ENCODE measurements at regions not wholly inside any gene's neighbourhood (a gene's known extent, or its start where the extent isn't known, plus 50 kb on each side); places are given as distances from the start of the nearest gene placed in this dataset.

DNA sequence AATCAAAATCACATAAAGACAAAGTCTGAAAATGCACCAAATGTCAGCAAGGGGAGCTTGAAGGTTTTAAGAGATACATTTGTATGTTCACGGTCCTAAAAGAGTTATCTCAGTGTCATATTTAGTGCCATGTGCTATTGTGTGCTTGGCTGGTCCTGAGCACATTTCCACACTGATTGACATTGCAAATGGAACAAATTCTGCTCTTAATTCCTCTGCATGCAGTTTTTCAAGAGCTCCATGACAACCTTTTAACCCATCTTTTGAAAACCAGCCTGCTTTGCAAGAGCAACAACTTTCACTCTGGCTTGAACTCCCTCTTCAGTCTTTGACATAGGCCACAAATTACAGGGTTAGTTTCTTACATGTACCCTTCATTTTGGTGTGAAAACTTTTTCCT, 175.4 kb upstream of the ACTBL2 start:
- ChIA-PET POLR2A (ENCODE audit: unreplicated experiment) (no interaction called here), CTCF (no interaction called here)
- Histone ChIP-seq H3K36me3 (ENCODE audit: low read depth, low read length) (no peaks in the 10 kb centered on the region), H3K27ac (ENCODE audit: low read length) (no peak overlapping the region), H3F3A (ENCODE audit: low read length, unreplicated experiment) (no peaks in the 10 kb centered on the region), H3K27me3 (ENCODE audit: low read length) (no peaks in the 10 kb centered on the region), H2AFZ (ENCODE audit: low read length) (no peak overlapping the region), H4K20me1 (ENCODE audit: low read length) (no peaks in the 10 kb centered on the region), H3K4me3 (ENCODE audit: low read length) (no peak overlapping the region), H3K9me2 (replicated peaks; ENCODE audit: low read length) (no peaks in the 10 kb centered on the region), H3K79me2 (ENCODE audit: low read length) (no peaks in the 10 kb centered on the region), H3K4me2 (ENCODE audit: low read length) (no peak overlapping the region), H3K9ac (ENCODE audit: low read length) (no peak overlapping the region), H3K4me1 (ENCODE audit: insufficient read depth, low read length) (no peaks in the 10 kb centered on the region), H3K9me3 (ENCODE audit: low read length) (no peaks in the 10 kb centered on the region)
- BruUV-seq (replicated peaks), result no TSS peak
- ATAC-seq (no peak), DNase-seq (no peak)
- intact Hi-C loops (cut with micrococcal nuclease), result no loop called here
- no peak for TF ChIP-seq EZH2 (IDR thresholded peaks at IDR 0.05; ENCODE audit: low read length, unreplicated experiment)
- TF ChIP-seq, protein P1, sequence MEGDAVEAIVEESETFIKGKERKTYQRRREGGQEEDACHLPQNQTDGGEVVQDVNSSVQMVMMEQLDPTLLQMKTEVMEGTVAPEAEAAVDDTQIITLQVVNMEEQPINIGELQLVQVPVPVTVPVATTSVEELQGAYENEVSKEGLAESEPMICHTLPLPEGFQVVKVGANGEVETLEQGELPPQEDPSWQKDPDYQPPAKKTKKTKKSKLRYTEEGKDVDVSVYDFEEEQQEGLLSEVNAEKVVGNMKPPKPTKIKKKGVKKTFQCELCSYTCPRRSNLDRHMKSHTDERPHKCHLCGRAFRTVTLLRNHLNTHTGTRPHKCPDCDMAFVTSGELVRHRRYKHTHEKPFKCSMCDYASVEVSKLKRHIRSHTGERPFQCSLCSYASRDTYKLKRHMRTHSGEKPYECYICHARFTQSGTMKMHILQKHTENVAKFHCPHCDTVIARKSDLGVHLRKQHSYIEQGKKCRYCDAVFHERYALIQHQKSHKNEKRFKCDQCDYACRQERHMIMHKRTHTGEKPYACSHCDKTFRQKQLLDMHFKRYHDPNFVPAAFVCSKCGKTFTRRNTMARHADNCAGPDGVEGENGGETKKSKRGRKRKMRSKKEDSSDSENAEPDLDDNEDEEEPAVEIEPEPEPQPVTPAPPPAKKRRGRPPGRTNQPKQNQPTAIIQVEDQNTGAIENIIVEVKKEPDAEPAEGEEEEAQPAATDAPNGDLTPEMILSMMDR (conservative IDR thresholded peaks at IDR 0.05; ENCODE audit: low read depth, low read length), result no peak
- no peak for TF ChIP-seq EZH2phosphoT487 (IDR thresholded peaks at IDR 0.05; ENCODE audit: borderline replicate concordance, low read length)

DNA sequence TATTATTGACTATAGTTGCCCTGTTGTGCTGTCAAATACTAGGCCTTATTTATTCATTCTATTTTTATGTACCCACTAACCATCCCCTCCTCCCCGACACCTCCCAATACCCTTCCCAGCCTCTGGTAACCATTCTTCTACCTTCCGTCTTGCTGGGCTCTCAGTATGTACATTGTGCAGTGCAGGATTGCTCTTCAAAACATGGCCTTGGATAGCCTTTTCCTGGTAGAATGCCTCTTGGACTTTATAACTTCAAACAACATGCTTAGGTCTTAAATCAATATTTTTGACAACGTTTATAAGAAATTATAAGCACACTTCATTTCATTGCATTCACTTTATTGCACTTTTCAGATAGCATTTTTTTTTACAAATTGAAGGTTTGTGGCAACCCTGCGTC, 172.6 kb upstream of the ACTBL2 start:
- Histone ChIP-seq H3K27ac (ENCODE audit: low read length) (no peak overlapping the region), H3K27me3 (ENCODE audit: low read length) (no peaks in the 10 kb centered on the region), H3K4me3 (ENCODE audit: low read length) (no peak overlapping the region), H3F3A (ENCODE audit: low read length, unreplicated experiment) (no peaks in the 10 kb centered on the region), H3K79me2 (ENCODE audit: low read length) (no peaks in the 10 kb centered on the region), H3K9ac (ENCODE audit: low read length) (no peak overlapping the region), H2AFZ (ENCODE audit: low read length) (no peak overlapping the region), H3K9me2 (replicated peaks; ENCODE audit: low read length) (no peaks in the 10 kb centered on the region), H3K4me2 (ENCODE audit: low read length) (no peak overlapping the region), H3K36me3 (ENCODE audit: low read depth, low read length) (no peaks in the 10 kb centered on the region), H3K4me1 (ENCODE audit: insufficient read depth, low read length) (no peaks in the 10 kb centered on the region), H4K20me1 (ENCODE audit: low read length) (no peaks in the 10 kb centered on the region), H3K9me3 (ENCODE audit: low read length) (no peaks in the 10 kb centered on the region)
- ATAC-seq (no peak), DNase-seq (no peak)
- TF ChIP-seq EZH2phosphoT487 (IDR thresholded peaks at IDR 0.05; ENCODE audit: borderline replicate concordance, low read length), result no peak
- TF ChIP-seq EZH2 (IDR thresholded peaks at IDR 0.05; ENCODE audit: low read length, unreplicated experiment), result no peak
- TF ChIP-seq, protein P1 (conservative IDR thresholded peaks at IDR 0.05; ENCODE audit: low read depth, low read length), result no peak
- no TSS peak for BruUV-seq (replicated peaks)
- ChIA-PET POLR2A (ENCODE audit: unreplicated experiment) (no interaction called here), CTCF (no interaction called here)
- intact Hi-C loops (cut with micrococcal nuclease), result no loop called here

DNA sequence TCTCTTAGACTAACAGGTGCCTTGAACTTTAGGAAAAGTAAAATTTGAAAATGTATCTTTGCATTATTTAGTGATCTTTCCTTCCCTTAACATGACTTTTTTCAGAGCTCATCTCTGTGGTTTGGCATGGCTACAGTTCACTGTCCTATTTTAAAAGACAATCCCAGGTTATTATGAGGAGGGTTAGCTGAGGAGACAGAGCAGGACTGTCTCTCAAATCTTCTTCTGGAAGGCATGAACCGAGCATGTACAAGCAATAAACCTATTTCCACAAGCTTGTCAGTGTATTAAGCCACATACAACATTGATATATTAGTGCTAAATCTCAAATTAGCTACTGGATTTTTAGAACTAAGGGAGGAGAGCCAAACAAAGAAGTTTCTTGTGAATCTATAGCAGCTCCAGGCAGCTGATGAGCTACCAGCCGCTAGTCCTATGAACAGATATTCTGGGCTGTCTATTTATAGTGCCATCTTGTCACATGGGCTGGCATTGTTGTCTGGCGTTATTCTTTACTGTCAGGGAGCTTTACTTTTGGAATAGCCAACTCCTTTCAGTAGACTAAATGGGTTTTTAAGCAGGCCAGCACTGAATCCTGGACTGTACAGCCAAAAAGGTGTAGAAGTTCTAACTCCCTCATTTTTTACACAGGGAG, 171.2 kb upstream of the ACTBL2 start:
- H3K36me3 ChIP-seq (ENCODE audit: low read depth, low read length), result no peaks in the 10 kb centered on the region
- H4K20me1 ChIP-seq (ENCODE audit: low read length), result no peaks in the 10 kb centered on the region
- no TSS peak for BruUV-seq (replicated peaks)
- H3K9me3 ChIP-seq (ENCODE audit: low read length), result no peaks in the 10 kb centered on the region
- no peak for TF ChIP-seq EZH2 (IDR thresholded peaks at IDR 0.05; ENCODE audit: low read length, unreplicated experiment)
- H3K4me3 ChIP-seq (ENCODE audit: low read length), result no peak overlapping the region
- no peak for ATAC-seq
- no peaks in the 10 kb centered on the region for H3K79me2 ChIP-seq (ENCODE audit: low read length)
- no peaks in the 10 kb centered on the region for H3K27me3 ChIP-seq (ENCODE audit: low read length)
- no peak overlapping the region for H3K27ac ChIP-seq (ENCODE audit: low read length)
- H3F3A ChIP-seq (ENCODE audit: low read length, unreplicated experiment), result no peaks in the 10 kb centered on the region
- ChIA-PET POLR2A (ENCODE audit: unreplicated experiment) (no interaction called here), CTCF (no interaction called here)
- intact Hi-C loops (cut with micrococcal nuclease), result loop anchor here (5.0 kb wide), 2 partner anchors 151 to 809 kb away; partner anchors contain the start of gene PLK2
- H3K9ac ChIP-seq (ENCODE audit: low read length), result no peak overlapping the region
- no peak overlapping the region for H2AFZ ChIP-seq (ENCODE audit: low read length)
- H3K4me2 ChIP-seq (ENCODE audit: low read length), result no peak overlapping the region
- H3K4me1 ChIP-seq (ENCODE audit: insufficient read depth, low read length), result no peaks in the 10 kb centered on the region
- H3K9me2 ChIP-seq (replicated peaks; ENCODE audit: low read length), result no peaks in the 10 kb centered on the region
- no peak for DNase-seq

Measured in PC-3 (cell line).